Mesendoderm (in vitro differentiated cells): ENCODE measurements at regions not wholly inside any gene's neighbourhood (a gene's known extent, or its start where the extent isn't known, plus 50 kb on each side); places are given as distances from the start of the nearest gene placed in this dataset.

ENCODE experiments used
- DNase-seq: peaks from one replicate; pipeline ENCODE4 v3.0.0; 2013
- H2AK5ac ChIP-seq: 2 replicates; pipeline ENCODE4 v1.6.1; 2013; ENCODE audit warnings: low read length, inconsistent platforms
- H2BK120ac ChIP-seq: 2 replicates; pipeline ENCODE4 v1.6.1; 2013; ENCODE audit warnings: low read depth, mild to moderate bottlenecking, low read length, moderate library complexity, mixed read lengths
- H2BK15ac ChIP-seq: replicated peaks from 2 replicates; pipeline ENCODE4 v1.6.1; 2013; ENCODE audit warnings: low read depth, mild to moderate bottlenecking, moderate library complexity
- H2BK5ac ChIP-seq: 2 replicates; pipeline ENCODE4 v1.6.1; 2013; ENCODE audit warnings: low read length, inconsistent platforms
- H3K18ac ChIP-seq: 2 replicates; pipeline ENCODE4 v1.6.1; 2013; ENCODE audit warnings: mild to moderate bottlenecking, low read length, mixed read lengths
- H3K23ac ChIP-seq: one replicate; pipeline ENCODE4 v1.6.1; 2013; ENCODE audit warnings: low read length
- H3K27ac ChIP-seq: 2 replicates; pipeline ENCODE4 v1.5.1; 2013; ENCODE audit warnings: low read depth, mild to moderate bottlenecking, inconsistent platforms, low read length, moderate library complexity
- H3K27me3 ChIP-seq: 2 replicates; pipeline ENCODE4 v1.6.1; 2013; ENCODE audit warnings: low read length, control low read depth, mild to moderate bottlenecking, inconsistent platforms; ENCODE audit not compliant: insufficient read depth, poor library complexity
- H3K36me3 ChIP-seq: 2 replicates; pipeline ENCODE4 v1.6.1; 2013; ENCODE audit warnings: low read length, inconsistent platforms; ENCODE audit not compliant: control insufficient read depth, insufficient read depth
- H3K4ac ChIP-seq: one replicate; pipeline ENCODE4 v1.6.1; 2013; ENCODE audit warnings: low read depth, mild to moderate bottlenecking, low read length, moderate library complexity
- H3K4me1 ChIP-seq: 2 replicates; pipeline ENCODE4 v1.6.1; 2013; ENCODE audit warnings: low read depth, low read length, inconsistent platforms; ENCODE audit not compliant: control insufficient read depth
- H3K4me2 ChIP-seq: 2 replicates; pipeline ENCODE4 v1.6.1; 2013; ENCODE audit warnings: low read length
- H3K4me3 ChIP-seq: 2 replicates; pipeline ENCODE4 v1.5.1; 2013; ENCODE audit warnings: mild to moderate bottlenecking, low read length
- H3K56ac ChIP-seq: one replicate; pipeline ENCODE4 v1.6.1; 2013; ENCODE audit warnings: low read length
- H3K79me1 ChIP-seq: 2 replicates; pipeline ENCODE4 v1.6.1; 2013; ENCODE audit warnings: low read length, inconsistent platforms
- H3K79me2 ChIP-seq: 2 replicates; pipeline ENCODE4 v1.6.1; 2013; ENCODE audit warnings: mild to moderate bottlenecking, low read length; ENCODE audit not compliant: control insufficient read depth, insufficient read depth
- H3K9ac ChIP-seq: 2 replicates; pipeline ENCODE4 v1.6.1; 2013; ENCODE audit warnings: low read length, inconsistent platforms
- H4K5ac ChIP-seq: one replicate; pipeline ENCODE4 v1.6.1; 2013; ENCODE audit warnings: low read length
- H4K8ac ChIP-seq: one replicate; pipeline ENCODE4 v1.6.1; 2013; ENCODE audit warnings: low read depth, mild to moderate bottlenecking, control low read depth, low read length, moderate library complexity
- WGBS: extraction: QIAGEN DNeasy Blood & Tissue Kit; methylation state at CpG from one replicate; pipeline ENCODE4 v1.1.7; 2013; ENCODE audit warnings: low lambda C conversion rate, missing lambda C conversion rate; ENCODE audit not compliant: insufficient coverage; ENCODE audit errors: extremely low coverage; 5-methylcytosine and 5-hydroxymethylcytosine counted together

DNA sequence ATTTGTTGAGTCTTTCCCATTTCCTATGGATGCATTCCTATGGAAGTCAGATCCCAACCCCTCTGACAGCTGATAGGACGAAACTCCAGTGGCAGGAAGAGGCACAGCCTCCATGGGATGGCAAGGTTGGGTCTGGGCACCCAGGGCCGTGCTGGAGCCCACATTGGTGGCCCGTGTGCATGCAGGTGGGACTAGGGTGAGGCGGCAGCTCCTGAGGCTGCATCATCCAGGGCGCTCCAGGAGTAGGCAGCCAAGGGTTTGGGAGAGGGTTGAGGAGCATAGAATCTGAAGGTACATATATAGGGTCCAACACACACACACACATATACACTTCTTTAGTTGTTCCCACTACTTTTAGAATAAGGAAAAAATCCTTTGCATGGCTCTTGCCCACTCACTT, 81.4 kb upstream of the BMPER start:
- H3K27ac ChIP-seq = no peak overlapping the region
- H2AK5ac ChIP-seq = no peak overlapping the region
- WGBS = no CpG with 5 or more reads among the region's 5 CpGs
- H3K9ac ChIP-seq = no peak overlapping the region
- no peak overlapping the region for H3K56ac ChIP-seq
- H3K79me2 ChIP-seq = no peaks in the 10 kb centered on the region
- H3K4me1 ChIP-seq = no peaks in the 10 kb centered on the region
- H2BK15ac ChIP-seq = no peak overlapping the region
- H3K23ac ChIP-seq = no peak overlapping the region
- DNase-seq = no peak
- H2BK120ac ChIP-seq = no peak overlapping the region
- no peaks in the 10 kb centered on the region for H3K79me1 ChIP-seq
- no peaks in the 10 kb centered on the region for H3K27me3 ChIP-seq
- no peak overlapping the region for H3K18ac ChIP-seq
- no peak overlapping the region for H3K4me2 ChIP-seq
- no peaks in the 10 kb centered on the region for H3K36me3 ChIP-seq
- H3K4me3 ChIP-seq = no peak overlapping the region
- H4K8ac ChIP-seq = no peak overlapping the region
- H3K4ac ChIP-seq = no peak overlapping the region
- H2BK5ac ChIP-seq = no peak overlapping the region
- no peak overlapping the region for H4K5ac ChIP-seq

GRCh38 chr7:33824911-33825459, 80.4 kb upstream of the BMPER start:
- Histone ChIP-seq H2BK120ac (no peak overlapping the region), H3K18ac (no peak overlapping the region), H2AK5ac (no peak overlapping the region), H3K36me3 (no peaks in the 10 kb centered on the region), H3K56ac (no peak overlapping the region), H2BK5ac (no peak overlapping the region), H3K4me2 (no peak overlapping the region), H3K9ac (no peak overlapping the region), H3K27ac (no peak overlapping the region), H3K79me2 (no peaks in the 10 kb centered on the region), H4K8ac (no peak overlapping the region), H3K4me1 (no peaks in the 10 kb centered on the region), H3K27me3 (no peaks in the 10 kb centered on the region), H3K79me1 (no peaks in the 10 kb centered on the region), H4K5ac (no peak overlapping the region), H3K4ac (no peak overlapping the region), H3K4me3 (no peak overlapping the region), H2BK15ac (no peak overlapping the region), H3K23ac (no peak overlapping the region)
- no CpG with 5 or more reads among the region's 4 CpGs for WGBS
- DNase-seq = no peak

DNA sequence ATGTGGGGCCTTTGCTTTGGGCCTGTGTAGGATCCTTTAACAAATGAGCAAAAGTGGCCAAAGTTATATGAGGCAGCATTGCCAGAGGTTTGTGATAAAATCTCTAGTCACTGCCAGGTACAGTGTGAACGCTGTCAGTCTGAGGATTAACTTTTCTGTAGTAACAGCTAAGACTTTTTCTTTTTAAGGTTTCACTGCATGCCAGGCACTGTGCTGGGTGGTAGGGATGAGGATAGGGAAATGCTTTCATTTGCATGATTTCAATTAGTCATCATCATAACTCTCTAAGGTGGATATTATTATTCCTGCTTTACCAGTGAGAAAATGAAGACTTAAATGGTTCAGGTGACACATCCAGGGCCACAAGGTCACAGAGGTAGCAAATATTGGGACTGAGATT, 79.7 kb upstream of the BMPER start:
- no peak overlapping the region for H2AK5ac ChIP-seq
- no peak overlapping the region for H3K23ac ChIP-seq
- no peak overlapping the region for H3K18ac ChIP-seq
- H2BK120ac ChIP-seq = no peak overlapping the region
- no peaks in the 10 kb centered on the region for H3K79me2 ChIP-seq
- H3K4me1 ChIP-seq = no peaks in the 10 kb centered on the region
- H3K9ac ChIP-seq = no peak overlapping the region
- no peak overlapping the region for H3K4me3 ChIP-seq
- no CpG with 5 or more reads among the region's 1 CpG for WGBS
- H3K56ac ChIP-seq = no peak overlapping the region
- H3K36me3 ChIP-seq = no peaks in the 10 kb centered on the region
- H3K79me1 ChIP-seq = no peaks in the 10 kb centered on the region
- no peak overlapping the region for H4K5ac ChIP-seq
- no peak overlapping the region for H3K4me2 ChIP-seq
- no peak for DNase-seq
- no peak overlapping the region for H2BK5ac ChIP-seq
- no peak overlapping the region for H2BK15ac ChIP-seq
- no peak overlapping the region for H3K27ac ChIP-seq
- H3K4ac ChIP-seq = no peak overlapping the region
- no peak overlapping the region for H4K8ac ChIP-seq
- H3K27me3 ChIP-seq = no peaks in the 10 kb centered on the region

DNA sequence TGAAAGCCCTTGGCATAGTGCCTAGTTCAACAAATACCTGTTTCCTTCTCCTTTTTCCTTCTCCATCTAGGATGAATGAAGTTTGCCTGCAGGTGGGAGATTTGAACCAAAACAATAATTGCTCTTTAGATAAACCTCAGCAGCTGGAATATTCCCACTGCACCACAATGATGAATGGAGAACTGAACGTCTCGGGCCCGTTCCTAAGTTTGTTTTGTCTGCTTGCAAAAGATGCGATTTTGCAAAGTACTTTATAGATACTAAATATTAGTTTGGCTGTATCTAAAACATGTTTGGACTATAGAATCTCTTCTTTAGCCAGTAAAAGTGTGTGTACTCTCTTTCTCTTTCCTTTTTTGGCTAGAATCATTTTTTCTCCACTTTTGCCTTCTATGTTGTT, 75.8 kb upstream of the BMPER start:
- H3K23ac ChIP-seq = no peak overlapping the region
- no peak overlapping the region for H2AK5ac ChIP-seq
- H2BK5ac ChIP-seq = no peak overlapping the region
- H3K79me1 ChIP-seq = no peaks in the 10 kb centered on the region
- no peak overlapping the region for H2BK15ac ChIP-seq
- no peaks in the 10 kb centered on the region for H3K4me1 ChIP-seq
- no peak overlapping the region for H3K18ac ChIP-seq
- no peak overlapping the region for H3K4me3 ChIP-seq
- H3K36me3 ChIP-seq = no peaks in the 10 kb centered on the region
- no peaks in the 10 kb centered on the region for H3K27me3 ChIP-seq
- H3K4ac ChIP-seq = no peak overlapping the region
- no peak overlapping the region for H3K4me2 ChIP-seq
- H4K5ac ChIP-seq = no peak overlapping the region
- no peak overlapping the region for H3K27ac ChIP-seq
- H3K56ac ChIP-seq = no peak overlapping the region
- DNase-seq = no peak
- no peaks in the 10 kb centered on the region for H3K79me2 ChIP-seq
- H4K8ac ChIP-seq = no peak overlapping the region
- no CpG with 5 or more reads among the region's 4 CpGs for whole genome bisulfite sequencing
- H2BK120ac ChIP-seq = no peak overlapping the region
- no peak overlapping the region for H3K9ac ChIP-seq

DNA sequence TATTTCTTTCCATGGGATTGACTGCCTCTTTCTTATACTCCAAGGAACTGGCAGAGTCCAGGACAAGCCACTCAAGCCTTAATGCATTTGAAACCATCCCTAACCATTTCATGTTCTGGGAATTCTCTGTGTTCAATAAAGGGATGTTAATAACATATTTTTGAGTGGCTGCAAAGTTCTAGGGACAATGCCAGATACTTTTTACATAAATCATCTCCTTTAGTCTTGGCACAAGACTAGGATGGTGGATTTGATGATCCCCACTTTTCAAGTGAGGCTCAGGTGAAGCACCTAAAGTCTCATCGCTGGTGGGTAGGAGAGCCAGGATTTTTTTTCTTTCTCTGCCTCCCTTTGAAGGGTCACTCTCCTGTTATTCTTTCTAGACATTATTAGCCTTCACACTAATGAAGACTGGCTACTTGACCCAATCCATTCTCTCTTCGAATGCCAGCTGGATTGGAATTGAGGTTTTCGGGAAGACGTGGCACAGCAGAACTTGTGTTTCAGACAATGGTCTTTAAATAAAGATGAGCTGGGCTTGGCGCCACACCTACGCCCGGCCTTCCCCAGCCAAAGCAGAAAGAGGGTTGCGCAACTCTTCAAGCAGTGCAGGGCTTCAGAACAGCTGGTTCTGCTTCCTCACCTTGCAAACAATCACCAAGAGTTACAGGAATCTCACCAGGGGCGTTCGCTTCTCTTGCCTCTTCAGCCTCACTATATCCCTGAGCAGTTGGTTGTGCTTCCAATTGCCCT, 73.8 kb upstream of the BMPER start:
- no peaks in the 10 kb centered on the region for H3K27me3 ChIP-seq
- WGBS = no CpG with 5 or more reads among the region's 10 CpGs
- H3K27ac ChIP-seq = no peak overlapping the region
- DNase-seq = no peak
- no peaks in the 10 kb centered on the region for H3K79me2 ChIP-seq
- H3K79me1 ChIP-seq = no peaks in the 10 kb centered on the region
- no peak overlapping the region for H2BK5ac ChIP-seq
- no peak overlapping the region for H3K4ac ChIP-seq
- no peak overlapping the region for H2BK15ac ChIP-seq
- H2BK120ac ChIP-seq = no peak overlapping the region
- no peak overlapping the region for H3K23ac ChIP-seq
- H4K8ac ChIP-seq = no peak overlapping the region
- no peak overlapping the region for H3K9ac ChIP-seq
- H3K56ac ChIP-seq = no peak overlapping the region
- H3K4me2 ChIP-seq = no peak overlapping the region
- H4K5ac ChIP-seq = no peak overlapping the region
- no peak overlapping the region for H2AK5ac ChIP-seq
- no peak overlapping the region for H3K18ac ChIP-seq
- no peaks in the 10 kb centered on the region for H3K4me1 ChIP-seq
- H3K36me3 ChIP-seq = no peaks in the 10 kb centered on the region
- no peak overlapping the region for H3K4me3 ChIP-seq

DNA sequence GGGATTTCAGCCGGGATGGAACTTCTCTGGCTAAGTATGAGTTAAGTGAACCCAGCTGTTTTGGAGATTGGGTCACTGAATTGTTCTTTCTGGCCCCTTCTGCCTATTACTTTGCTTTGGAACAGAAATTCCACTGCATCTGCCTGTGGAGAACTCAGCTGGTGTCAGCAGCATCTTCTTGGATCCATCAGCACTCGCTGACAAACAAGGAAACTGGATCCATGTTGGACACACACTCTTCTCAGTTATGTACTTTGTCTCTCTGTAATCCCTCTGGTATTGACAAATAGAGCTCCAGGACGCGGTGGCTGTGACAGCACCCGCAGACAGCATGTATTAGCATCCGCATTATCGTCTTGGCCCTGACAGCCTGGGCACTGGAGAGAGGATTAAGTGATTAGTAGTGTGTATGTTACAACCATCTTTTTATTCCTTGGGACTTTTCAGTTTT, 73.0 kb upstream of the BMPER start:
- no peak overlapping the region for H4K5ac ChIP-seq
- H3K79me1 ChIP-seq = no peaks in the 10 kb centered on the region
- no peak overlapping the region for H2BK5ac ChIP-seq
- no peak overlapping the region for H3K9ac ChIP-seq
- H3K36me3 ChIP-seq = no peaks in the 10 kb centered on the region
- H2AK5ac ChIP-seq = no peak overlapping the region
- H3K4me2 ChIP-seq = no peak overlapping the region
- no peak overlapping the region for H3K4ac ChIP-seq
- H3K23ac ChIP-seq = no peak overlapping the region
- no peaks in the 10 kb centered on the region for H3K27me3 ChIP-seq
- no peak overlapping the region for H3K18ac ChIP-seq
- H3K4me1 ChIP-seq = no peaks in the 10 kb centered on the region
- H3K56ac ChIP-seq = no peak overlapping the region
- DNase-seq = no peak
- no peak overlapping the region for H2BK120ac ChIP-seq
- no peak overlapping the region for H3K27ac ChIP-seq
- no peak overlapping the region for H2BK15ac ChIP-seq
- WGBS = no CpG with 5 or more reads among the region's 7 CpGs
- no peak overlapping the region for H4K8ac ChIP-seq
- no peaks in the 10 kb centered on the region for H3K79me2 ChIP-seq
- H3K4me3 ChIP-seq = no peak overlapping the region
